HCT116 (cell line): ENCODE measurements at regions not wholly inside any gene's neighbourhood (a gene's known extent, or its start where the extent isn't known, plus 50 kb on each side); places are given as distances from the start of the nearest gene placed in this dataset.

Source experiments
- ATAC-seq: fragments of 200-7000 bp; cut with Tn5 transposase; 2 replicates; pipeline ENCODE4 v1.9.1; 2020; ENCODE audit warnings: mild to moderate bottlenecking, moderate library complexity
- BruUV-seq: library from RNA; stranded (reverse); fragments of 400-500 nt; replicated peaks from 2 replicates; lab custom pipeline; 2021; lab: Mats Ljungman, UMichigan
- CTCF ChIA-PET: fragments of 300-600 bp; sonication (Branson Sonifier 250); formaldehyde crosslinking; loops from one replicate; lab custom pipeline; 2021; ENCODE audit warnings: antibody characterized with exemption; lab: Charles Lee
- POLR2A ChIA-PET: fragments of 300-600, 350-600 bp; sonication (Branson Sonifier 250); formaldehyde crosslinking; loops from one replicate; lab custom pipeline; 2021; ENCODE audit warnings: antibody characterized with exemption; lab: Charles Lee
- RAD21 ChIA-PET, 2 experiments: fragments of 300-600 bp; sonication (Branson Sonifier 250); formaldehyde crosslinking; loops; one replicate each; lab custom pipeline; 2023; ENCODE audit warnings: low total read pairs in 2 of 2; ENCODE audit not compliant: uncharacterized antibody in 2 of 2, unreplicated experiment in 2 of 2, low non-redundant PET in 1 of 2; lab: Charles Lee
- DNase-seq: peaks from one replicate; pipeline ENCODE4 v3.0.0-alpha.2; 2010; ENCODE audit warnings: low read depth, low spot score
- H2AFZ ChIP-seq: fragments of 200-600 bp; shearing (Covaris generic), sonication (generic); 2 replicates; pipeline ENCODE4 v1.6.1; 2017; ENCODE audit warnings: low read depth, mixed run types, mixed read lengths, antibody characterized with exemption, low read length; ENCODE audit not compliant: poor library complexity, severe bottlenecking
- H3K27ac ChIP-seq: 2 replicates; pipeline ENCODE4 v1.5.1; 2012; ENCODE audit warnings: low read depth, low read length
- H3K27me3 ChIP-seq: fragments of 200-600 bp; sonication (generic); 2 replicates; pipeline ENCODE4 v1.6.1; 2016; ENCODE audit warnings: mixed run types, low read length, mixed read lengths; ENCODE audit not compliant: insufficient read depth
- H3K36me3 ChIP-seq, 2 experiments: fragments of 200-500 bp in 1 of 2; fragments of 200-600 bp in 1 of 2; sonication (Bioruptor generic) in 1 of 2; sonication (generic) in 1 of 2; 2 replicates each; pipeline versions ENCODE4 v1.5.1 to v1.6.1; 2014 to 2016; ENCODE audit warnings: low read length in 2 of 2, inconsistent platforms in 1 of 2, mixed read lengths in 1 of 2, mixed run types in 1 of 2; ENCODE audit not compliant: insufficient read depth in 2 of 2, control insufficient read depth in 1 of 2
- H3K4me1 ChIP-seq, 2 experiments: fragments of 200-600 bp in 1 of 2; sonication (generic) in 1 of 2; 2 replicates each; pipeline versions ENCODE4 v1.5.1 to v1.6.1; 2012 to 2017; ENCODE audit warnings: low read length in 2 of 2, inconsistent platforms in 1 of 2, mild to moderate bottlenecking in 1 of 2, mixed read lengths in 1 of 2, mixed run types in 1 of 2, moderate library complexity in 1 of 2; ENCODE audit not compliant: insufficient read depth in 2 of 2, control insufficient read depth in 1 of 2
- H3K4me2 ChIP-seq: fragments of 200-600 bp; sonication (generic); 2 replicates; pipeline ENCODE4 v1.6.1; 2017; ENCODE audit warnings: mixed run types, low read length, mixed read lengths
- H3K4me3 ChIP-seq, 2 experiments: fragments of 200-600 bp in 1 of 2; sonication (generic) in 1 of 2; replicated peaks in 1 of 2; 2 replicates each; pipeline ENCODE4 v1.5.1; 2011 to 2016; ENCODE audit warnings: low read length in 2 of 2, control low read depth in 1 of 2, low read depth in 1 of 2, mild to moderate bottlenecking in 1 of 2, mixed read lengths in 1 of 2, mixed run types in 1 of 2
- H3K79me2 ChIP-seq: fragments of 200-600 bp; sonication (generic); 2 replicates; pipeline ENCODE4 v1.6.1; 2017; ENCODE audit warnings: mild to moderate bottlenecking, mixed run types, low read length, moderate library complexity, mixed read lengths; ENCODE audit not compliant: insufficient read depth
- H3K9ac ChIP-seq: fragments of 200-600 bp; sonication (generic); 2 replicates; pipeline ENCODE4 v1.6.1; 2016; ENCODE audit warnings: low read length, mixed read lengths
- H3K9me2 ChIP-seq: fragments of 200-600 bp; sonication (generic), shearing (Covaris generic); 2 replicates; pipeline ENCODE4 v1.6.1; 2017; ENCODE audit warnings: mixed run types, mild to moderate bottlenecking, moderate library complexity; ENCODE audit not compliant: insufficient read depth
- H3K9me3 ChIP-seq, 2 experiments: fragments of 200-500 bp in 1 of 2; fragments of 200-600 bp in 1 of 2; sonication (Bioruptor generic) in 1 of 2; sonication (generic) in 1 of 2; 2 replicates each; pipeline ENCODE4 v1.6.1; 2014 to 2017; ENCODE audit warnings: low read length in 2 of 2, mixed read lengths in 2 of 2, inconsistent platforms in 1 of 2, low read depth in 1 of 2, mild to moderate bottlenecking in 1 of 2, mixed run types in 1 of 2, moderate library complexity in 1 of 2; ENCODE audit not compliant: control insufficient read depth in 1 of 2, insufficient read depth in 1 of 2
- H4K20me1 ChIP-seq: fragments of 200-600 bp; sonication (generic), shearing (Covaris generic); 2 replicates; pipeline ENCODE4 v1.6.1; 2017; ENCODE audit warnings: mixed run types, mild to moderate bottlenecking, moderate library complexity; ENCODE audit not compliant: insufficient read depth
- CBX3 ChIP-seq: IDR thresholded peaks from 2 replicates; pipeline ENCODE4 v1.6.1; 2012; ENCODE audit warnings: low read depth
- CEBPB ChIP-seq: IDR thresholded peaks from 2 replicates; pipeline ENCODE4 v1.6.1; 2012; ENCODE audit warnings: low read depth
- CTCF ChIP-seq, 3 experiments: fragments of 200-600 bp in 1 of 3; sonication (generic) in 1 of 3; IDR thresholded peaks in 2 of 3; conservative IDR thresholded peaks in 1 of 3; 2 replicates each; pipeline ENCODE4 v1.5.1; 2012 to 2017; ENCODE audit warnings: low read depth in 2 of 3, low read length in 2 of 3, antibody characterized with exemption in 1 of 3, borderline replicate concordance in 1 of 3, control low read depth in 1 of 3, mild to moderate bottlenecking in 1 of 3, mixed read lengths in 1 of 3, mixed run types in 1 of 3, moderate library complexity in 1 of 3; ENCODE audit not compliant: insufficient read depth in 1 of 3
- EZH2 ChIP-seq: fragments of 200-600 bp; sonication (generic); IDR thresholded peaks from 2 replicates; pipeline ENCODE4 v1.6.1; 2017; ENCODE audit warnings: antibody characterized with exemption, mixed run types
- EZH2phosphoT487 ChIP-seq: fragments of 200-600 bp; IDR thresholded peaks from 2 replicates; pipeline ENCODE4 v1.6.1; 2018; ENCODE audit warnings: antibody characterized with exemption, borderline replicate concordance
- RAD21 ChIP-seq: IDR thresholded peaks from 2 replicates; pipeline ENCODE4 v1.6.1; 2012; ENCODE audit warnings: low read depth, mild to moderate bottlenecking
- REST ChIP-seq: IDR thresholded peaks from 2 replicates; pipeline ENCODE4 v1.6.1; 2012; ENCODE audit warnings: low read depth
- TCF7L2 ChIP-seq: IDR thresholded peaks from 2 replicates; pipeline ENCODE4 v1.7.0; 2011; ENCODE audit warnings: borderline replicate concordance, inconsistent platforms; ENCODE audit not compliant: insufficient read depth, insufficient read length; ENCODE audit errors: extremely low read depth
- ZFX ChIP-seq: fragments of 450-650 bp; IDR thresholded peaks from 2 replicates; pipeline ENCODE4 v1.6.1; 2017
- intact Hi-C: fragments of 100-400 bp; cut with micrococcal nuclease; formaldehyde crosslinking; loops from 2 replicates; pipeline ENCODE4 v1.10.0; 2022

- no peaks in the 10 kb centered on the region for H4K20me1 ChIP-seq
- CTCF ChIA-PET = no interaction called here
- intact Hi-C loops = no loop called here
- POLR2A ChIA-PET = no interaction called here
- H2AFZ ChIP-seq = no peak overlapping the region
- ATAC-seq (no peak), DNase-seq (no peak)
- H3K27ac ChIP-seq = no peak overlapping the region
- BruUV-seq = no TSS peak
- no peaks in the 10 kb centered on the region for H3K79me2 ChIP-seq
- no peaks in the 10 kb centered on the region for H3K36me3 ChIP-seq
- RAD21 ChIA-PET = no interaction called here
- no peak overlapping the region for H3K9ac ChIP-seq
- no peak for TF ChIP-seq EZH2phosphoT487
- TF ChIP-seq CBX3 = no peak
- no peak for TF ChIP-seq CTCF (IDR thresholded peaks at IDR 0.05 in 2 of 3, conservative IDR thresholded peaks at IDR 0.05 in 1 of 3; ENCODE audit: borderline replicate concordance in 1 of 3, insufficient read depth in 1 of 3, low read depth in 2 of 3, low read length in 2 of 3)
- TF ChIP-seq EZH2 = no peak
- TF ChIP-seq CEBPB = no peak
- no peak for TF ChIP-seq RAD21
- TF ChIP-seq TCF7L2 = no peak
- no peak for TF ChIP-seq ZFX
- TF ChIP-seq REST = no peak
- H3K4me3 ChIP-seq = no peak overlapping the region
- no peak overlapping the region for H3K4me2 ChIP-seq
- peaks cover 2% of the 10 kb centered on the region; the same call in 1 of the 2 replicates for H3K27me3 ChIP-seq
- no peaks in the 10 kb centered on the region for H3K9me3 ChIP-seq
- H3K9me2 ChIP-seq = no peaks in the 10 kb centered on the region
- no peaks in the 10 kb centered on the region for H3K4me1 ChIP-seq
Observed at GRCh38 chr2:15820927-15821326, 119.4 kb upstream of the MYCN start.
